ENCODE measurements at regions not wholly inside any gene's neighbourhood (a gene's known extent, or its start where the extent isn't known, plus 50 kb on each side); places are given as distances from the start of the nearest gene placed in this dataset.

- in situ Hi-C loops (cut with HindIII; ENCODE audit: low sequenced_read_pairs) = no loop called here
Measured at GRCh38 chr13:34587576-34587975, 354.5 kb upstream of the NBEA start.

- in situ Hi-C loops (cut with HindIII; ENCODE audit: low sequenced_read_pairs) = no loop called here
Measured at GRCh38 chr13:34588362-34588761, 353.7 kb upstream of the NBEA start.

- in situ Hi-C loops (cut with HindIII; ENCODE audit: low sequenced_read_pairs) = no loop called here
Measured at GRCh38 chr13:34589581-34589980, 352.5 kb upstream of the NBEA start.

- in situ Hi-C loops (cut with HindIII; ENCODE audit: low sequenced_read_pairs) = no loop called here
Measured at GRCh38 chr13:34591129-34591528, 350.9 kb upstream of the NBEA start.

- in situ Hi-C loops (cut with HindIII; ENCODE audit: low sequenced_read_pairs) = no loop called here
Measured at GRCh38 chr13:34591900-34592529, 350.1 kb upstream of the NBEA start.

GRCh38 chr13:34593658-34594057 lies 348.4 kb upstream of the NBEA start:
- in situ Hi-C loops (cut with HindIII; ENCODE audit: low sequenced_read_pairs) = no loop called here

GRCh38 chr13:34594507-34594906 lies 347.6 kb upstream of the NBEA start:
- in situ Hi-C loops (cut with HindIII; ENCODE audit: low sequenced_read_pairs) = no loop called here

- in situ Hi-C loops (cut with HindIII; ENCODE audit: low sequenced_read_pairs) = no loop called here
Measured at GRCh38 chr13:34608331-34608730, 333.7 kb upstream of the NBEA start.

GRCh38 chr13:34611671-34612070 lies 330.4 kb upstream of the NBEA start:
- in situ Hi-C loops (cut with HindIII; ENCODE audit: low sequenced_read_pairs) = no loop called here

- in situ Hi-C loops (cut with HindIII; ENCODE audit: low sequenced_read_pairs) = no loop called here
Measured at GRCh38 chr13:34617473-34618083, 324.5 kb upstream of the NBEA start.

GRCh38 chr13:34618654-34619053 lies 323.4 kb upstream of the NBEA start:
- in situ Hi-C loops (cut with HindIII; ENCODE audit: low sequenced_read_pairs) = no loop called here

- in situ Hi-C loops (cut with HindIII; ENCODE audit: low sequenced_read_pairs) = no loop called here
Measured at GRCh38 chr13:34619326-34619725, 322.7 kb upstream of the NBEA start.

- in situ Hi-C loops (cut with HindIII; ENCODE audit: low sequenced_read_pairs) = no loop called here
Measured at GRCh38 chr13:34620074-34620850, 321.8 kb upstream of the NBEA start.

GRCh38 chr13:34620862-34621261 lies 321.2 kb upstream of the NBEA start:
- in situ Hi-C loops (cut with HindIII; ENCODE audit: low sequenced_read_pairs) = no loop called here

GRCh38 chr13:34623331-34623730 lies 318.7 kb upstream of the NBEA start:
- in situ Hi-C loops (cut with HindIII; ENCODE audit: low sequenced_read_pairs) = no loop called here

GRCh38 chr13:34627509-34628208 lies 314.4 kb upstream of the NBEA start:
- in situ Hi-C loops (cut with HindIII; ENCODE audit: low sequenced_read_pairs) = no loop called here

- in situ Hi-C loops (cut with HindIII; ENCODE audit: low sequenced_read_pairs) = no loop called here
Measured at GRCh38 chr13:34628209-34628682, 313.8 kb upstream of the NBEA start.

GRCh38 chr13:34634448-34634847 lies 307.6 kb upstream of the NBEA start:
- in situ Hi-C loops (cut with HindIII; ENCODE audit: low sequenced_read_pairs) = no loop called here

- in situ Hi-C loops (cut with HindIII; ENCODE audit: low sequenced_read_pairs) = no loop called here
Measured at GRCh38 chr13:34637138-34637537, 304.9 kb upstream of the NBEA start.

- in situ Hi-C loops (cut with HindIII; ENCODE audit: low sequenced_read_pairs) = no loop called here
Measured at GRCh38 chr13:34637636-34638035, 304.4 kb upstream of the NBEA start.

- in situ Hi-C loops (cut with HindIII; ENCODE audit: low sequenced_read_pairs) = no loop called here
Measured at GRCh38 chr13:34638897-34639296, 303.2 kb upstream of the NBEA start.

All from endothelial cell of hepatic sinusoid (primary cell).